SK-N-SH (cell line): ENCODE measurements at regions not wholly inside any gene's neighbourhood (a gene's known extent, or its start where the extent isn't known, plus 50 kb on each side); places are given as distances from the start of the nearest gene placed in this dataset.

Source experiments
- CTCF ChIA-PET: fragments of 300-600, 350-600 bp; formaldehyde crosslinking; extraction: SDS; loops from one replicate; lab custom pipeline; 2021; lab: Yijun Ruan, JAX
- POLR2A ChIA-PET: fragments of 350-600 bp; sonication (Branson Sonifier 250); formaldehyde crosslinking; extraction: SDS; loops from one replicate; lab custom pipeline; 2020; ENCODE audit warnings: antibody characterized with exemption, inconsistent platforms; lab: Yijun Ruan, JAX
- DNase-seq: peaks from one replicate; pipeline ENCODE4 v3.0.0; 2012
- H2AFZ ChIP-seq: fragments of 200-600 bp; sonication (generic); 2 replicates; pipeline ENCODE4 v1.8.1; 2016; ENCODE audit warnings: antibody characterized with exemption, mild to moderate bottlenecking, low read depth
- H3F3A ChIP-seq: fragments of 200-600 bp; sonication (generic); replicated peaks from 2 replicates; pipeline ENCODE3; 2016; ENCODE audit warnings: antibody characterized with exemption, mild to moderate bottlenecking; ENCODE audit not compliant: insufficient read depth
- H3K27ac ChIP-seq, 2 experiments: fragments of 200-500 bp in 1 of 2; fragments of 200-600 bp in 1 of 2; sonication (Bioruptor generic) in 1 of 2; sonication (generic), shearing (Covaris generic) in 1 of 2; 2 replicates each; pipeline versions ENCODE4 v1.5.1 to v1.6.1; 2014 to 2016; ENCODE audit warnings: low read depth in 2 of 2, inconsistent platforms in 1 of 2, low read length in 1 of 2, mild to moderate bottlenecking in 1 of 2, mixed read lengths in 1 of 2
- H3K27me3 ChIP-seq: fragments of 200-600 bp; sonication (generic), shearing (Covaris generic); 2 replicates; pipeline ENCODE4 v1.6.1; 2016; ENCODE audit warnings: mixed run types; ENCODE audit not compliant: insufficient read depth
- H3K36me3 ChIP-seq, 2 experiments: fragments of 200-500 bp in 1 of 2; fragments of 200-600 bp in 1 of 2; sonication (Bioruptor generic) in 1 of 2; sonication (generic) in 1 of 2; replicated peaks in 1 of 2; 2 replicates each; pipeline versions ENCODE3 to v1.5.1; 2014 to 2016; ENCODE audit warnings: low read length in 1 of 2, mild to moderate bottlenecking in 1 of 2; ENCODE audit not compliant: insufficient read depth in 2 of 2, control insufficient read depth in 1 of 2
- H3K4me1 ChIP-seq, 2 experiments: fragments of 200-500 bp in 1 of 2; fragments of 200-600 bp in 1 of 2; sonication (Bioruptor generic) in 1 of 2; sonication (generic), shearing (Covaris generic) in 1 of 2; 2 replicates each; pipeline versions ENCODE4 v1.5.1 to v1.6.1; 2014 to 2016; ENCODE audit warnings: low read depth in 1 of 2, low read length in 1 of 2, mixed run types in 1 of 2; ENCODE audit not compliant: insufficient read depth in 2 of 2, control insufficient read depth in 1 of 2
- H3K4me2 ChIP-seq: fragments of 200-600 bp; sonication (generic), shearing (Covaris generic); 2 replicates; pipeline ENCODE4 v1.6.1; 2017; ENCODE audit warnings: mixed run types
- H3K4me3 ChIP-seq, 2 experiments: fragments of 200-500 bp in 1 of 2; fragments of 200-600 bp in 1 of 2; sonication (Bioruptor generic) in 1 of 2; sonication (generic), shearing (Covaris generic) in 1 of 2; 2 replicates each; pipeline versions ENCODE4 v1.5.1 to v1.8.1; 2014 to 2016; ENCODE audit warnings: low read depth in 2 of 2, inconsistent platforms in 1 of 2, low read length in 1 of 2, mild to moderate bottlenecking in 1 of 2, mixed read lengths in 1 of 2, moderate library complexity in 1 of 2
- H3K79me2 ChIP-seq: fragments of 200-600 bp; sonication (generic); 2 replicates; pipeline ENCODE4 v1.8.1; 2017; ENCODE audit warnings: mild to moderate bottlenecking; ENCODE audit not compliant: insufficient read depth
- H3K9ac ChIP-seq: fragments of 200-600 bp; sonication (generic); 2 replicates; pipeline ENCODE4 v1.6.1; 2017; ENCODE audit warnings: mixed run types
- H3K9me2 ChIP-seq: fragments of 200-600 bp; sonication (generic); 2 replicates; pipeline ENCODE4 v1.6.1; 2017; ENCODE audit warnings: mixed run types
- H3K9me3 ChIP-seq: fragments of 200-600 bp; sonication (generic); 2 replicates; pipeline ENCODE4 v1.6.1; 2017; ENCODE audit warnings: mixed run types, mild to moderate bottlenecking, moderate library complexity
- H4K20me1 ChIP-seq: fragments of 200-600 bp; sonication (generic); 2 replicates; pipeline ENCODE4 v1.6.1; 2017; ENCODE audit warnings: mild to moderate bottlenecking, mixed run types; ENCODE audit not compliant: insufficient read depth
- CHD2 ChIP-seq: fragments of 150-350 bp; IDR thresholded peaks from 2 replicates; pipeline ENCODE4 v1.6.1; 2018; ENCODE audit warnings: low read length; ENCODE audit not compliant: partially characterized antibody
- ELF1 ChIP-seq: IDR thresholded peaks from 2 replicates; pipeline ENCODE4 v1.4.0; 2012
- EP300 ChIP-seq, 2 experiments: IDR thresholded peaks; 2 replicates each; pipeline versions ENCODE4 v1.4.0 to v1.6.1; 2012; ENCODE audit warnings: borderline replicate concordance in 1 of 2, low read depth in 1 of 2, low read length in 1 of 2
- EZH2phosphoT487 ChIP-seq: fragments of 200-600 bp; sonication (generic); IDR thresholded peaks from 2 replicates; pipeline ENCODE4 v1.6.1; 2017; ENCODE audit warnings: low read depth, mixed run types, mild to moderate bottlenecking, antibody characterized with exemption, moderate library complexity, borderline replicate concordance
- FOXJ3 ChIP-seq: sonication (generic); formaldehyde crosslinking; IDR thresholded peaks from 2 replicates; pipeline ENCODE4 v1.5.1; 2020; ENCODE audit warnings: mild to moderate bottlenecking, missing genetic modification reagents
- JUND ChIP-seq: IDR thresholded peaks from 2 replicates; pipeline ENCODE4 v1.4.0; 2012
- MEF2A ChIP-seq: IDR thresholded peaks from 2 replicates; pipeline ENCODE4 v1.4.0; 2012; ENCODE audit warnings: low read depth, borderline replicate concordance
- POLR2AphosphoS5 ChIP-seq: IDR thresholded peaks from 2 replicates; pipeline ENCODE4 v1.6.1; 2012; ENCODE audit warnings: low read depth, low read length
- RAD21 ChIP-seq: IDR thresholded peaks from 2 replicates; pipeline ENCODE4 v1.6.1; 2012; ENCODE audit warnings: mild to moderate bottlenecking, low read length
- RCOR1 ChIP-seq: fragments of 150-350 bp; IDR thresholded peaks from 2 replicates; pipeline ENCODE4 v1.6.1; 2017; ENCODE audit warnings: antibody characterized with exemption, low read length
- RFX5 ChIP-seq: IDR thresholded peaks from 2 replicates; pipeline ENCODE4 v1.6.1; 2012; ENCODE audit warnings: mild to moderate bottlenecking, improper control_type of control experiment, low read length
- SIN3A ChIP-seq: IDR thresholded peaks from 2 replicates; pipeline ENCODE4 v1.6.1; 2012; ENCODE audit warnings: low read depth, mild to moderate bottlenecking, low read length, moderate library complexity, borderline replicate concordance
- SMC3 ChIP-seq: IDR thresholded peaks from 2 replicates; pipeline ENCODE4 v1.6.1; 2012; ENCODE audit warnings: low read depth, low read length, improper control_type of control experiment
- TAF1 ChIP-seq: IDR thresholded peaks from 2 replicates; pipeline ENCODE4 v1.6.1; 2012; ENCODE audit warnings: low read depth, mild to moderate bottlenecking, low read length, moderate library complexity, borderline replicate concordance
- TCF12 ChIP-seq: IDR thresholded peaks from 2 replicates; pipeline ENCODE4 v1.4.0; 2012
- TEAD4 ChIP-seq: IDR thresholded peaks from 2 replicates; pipeline ENCODE4 v1.4.0; 2012; ENCODE audit warnings: mild to moderate bottlenecking, borderline replicate concordance; ENCODE audit not compliant: insufficient read depth
- YY1 ChIP-seq: IDR thresholded peaks from 2 replicates; pipeline ENCODE4 v1.4.0; 2012; ENCODE audit warnings: low read depth, mild to moderate bottlenecking
- WGBS: methylation state at CpG from one replicate; pipeline ENCODE4 v1.1.6; 2017; ENCODE audit warnings: low lambda C conversion rate; 5-methylcytosine and 5-hydroxymethylcytosine counted together
- TF ChIP-seq, protein P1 (sequence below): IDR thresholded peaks from 2 replicates; pipeline ENCODE4 v1.4.0; 2012; ENCODE audit warnings: low read depth, borderline replicate concordance
- TF ChIP-seq, protein P2 (sequence below): IDR thresholded peaks from 2 replicates; pipeline ENCODE4 v1.4.0; 2012; ENCODE audit warnings: low read depth
- TF ChIP-seq, protein P3 (sequence below): fragments of 200-600 bp; sonication (generic); IDR thresholded peaks from 2 replicates; pipeline ENCODE4 v1.6.1; 2017; ENCODE audit warnings: antibody characterized with exemption, mild to moderate bottlenecking, moderate library complexity
- TF ChIP-seq, protein P4 (sequence below): IDR thresholded peaks from 2 replicates; pipeline ENCODE4 v1.6.1; 2012; ENCODE audit warnings: mild to moderate bottlenecking, low read depth, low read length, moderate library complexity
- TF ChIP-seq, protein P5 (sequence below): fragments of 150-350 bp; IDR thresholded peaks from 2 replicates; pipeline ENCODE4 v1.6.1; 2017; ENCODE audit warnings: antibody characterized with exemption, low read length, low read depth, borderline replicate concordance
- TF ChIP-seq, protein P6 (sequence below): fragments of 150-350 bp; IDR thresholded peaks from 2 replicates; pipeline ENCODE4 v1.6.1; 2016; ENCODE audit warnings: mild to moderate bottlenecking, low read depth, low read length
- TF ChIP-seq, protein P7 (sequence below): IDR thresholded peaks from 2 replicates; pipeline ENCODE4 v1.4.0; 2012; ENCODE audit warnings: low read depth, borderline replicate concordance

DNA sequence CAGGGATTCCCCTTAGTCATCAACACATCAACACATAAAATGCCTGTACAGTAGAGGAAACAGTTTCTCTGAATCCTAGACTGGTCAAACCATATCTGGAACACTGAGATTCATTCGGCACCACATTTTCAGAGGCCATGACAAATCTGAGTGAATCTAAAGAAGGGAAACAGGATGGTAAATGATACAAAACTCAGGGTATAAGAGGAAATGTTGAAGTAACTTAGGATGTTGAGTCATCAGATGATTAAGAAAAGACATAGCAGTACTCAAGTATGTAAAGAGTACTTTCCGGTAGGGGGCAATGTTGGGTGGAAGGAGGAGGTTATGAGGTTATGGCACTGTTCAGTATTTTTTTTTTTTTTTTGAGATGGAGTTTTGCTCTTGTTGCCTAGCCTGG, 358.5 kb upstream of the PMFBP1 start:
- H3K79me2 ChIP-seq: no peaks in the 10 kb centered on the region
- H3K4me2 ChIP-seq: no peak overlapping the region
- H3F3A ChIP-seq: peaks cover 8% of the 10 kb centered on the region
- H3K9me2 ChIP-seq: no peaks in the 10 kb centered on the region
- no peaks in the 10 kb centered on the region for H3K36me3 ChIP-seq
- no peak for DNase-seq
- no peaks in the 10 kb centered on the region for H3K9me3 ChIP-seq
- peak overlapping the region; percentile 47; the same call in 1 of the 2 replicates for H2AFZ ChIP-seq
- WGBS: 60% methylated on average over 2 of the region's 2 CpGs
- H3K27ac ChIP-seq: peak overlapping the region in 1 of 2 experiments; percentile 60; a peak in 2 of 4 replicates
- no peaks in the 10 kb centered on the region for H3K4me1 ChIP-seq
- H3K4me3 ChIP-seq: no peak overlapping the region
- H4K20me1 ChIP-seq: no peaks in the 10 kb centered on the region
- ChIA-PET CTCF (no interaction called here), POLR2A (no interaction called here)
- H3K9ac ChIP-seq: 0 out of 2 replicates have a peak overlapping the region, but pooled peaks have one; percentile 28
- H3K27me3 ChIP-seq: no peaks in the 10 kb centered on the region
- TF ChIP-seq, protein P1, sequence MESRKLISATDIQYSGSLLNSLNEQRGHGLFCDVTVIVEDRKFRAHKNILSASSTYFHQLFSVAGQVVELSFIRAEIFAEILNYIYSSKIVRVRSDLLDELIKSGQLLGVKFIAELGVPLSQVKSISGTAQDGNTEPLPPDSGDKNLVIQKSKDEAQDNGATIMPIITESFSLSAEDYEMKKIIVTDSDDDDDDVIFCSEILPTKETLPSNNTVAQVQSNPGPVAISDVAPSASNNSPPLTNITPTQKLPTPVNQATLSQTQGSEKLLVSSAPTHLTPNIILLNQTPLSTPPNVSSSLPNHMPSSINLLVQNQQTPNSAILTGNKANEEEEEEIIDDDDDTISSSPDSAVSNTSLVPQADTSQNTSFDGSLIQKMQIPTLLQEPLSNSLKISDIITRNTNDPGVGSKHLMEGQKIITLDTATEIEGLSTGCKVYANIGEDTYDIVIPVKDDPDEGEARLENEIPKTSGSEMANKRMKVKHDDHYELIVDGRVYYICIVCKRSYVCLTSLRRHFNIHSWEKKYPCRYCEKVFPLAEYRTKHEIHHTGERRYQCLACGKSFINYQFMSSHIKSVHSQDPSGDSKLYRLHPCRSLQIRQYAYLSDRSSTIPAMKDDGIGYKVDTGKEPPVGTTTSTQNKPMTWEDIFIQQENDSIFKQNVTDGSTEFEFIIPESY: no peak
- no peak for TF ChIP-seq MEF2A
- TF ChIP-seq TCF12: no peak
- no peak for TF ChIP-seq CHD2
- no peak for TF ChIP-seq EP300 (IDR thresholded peaks at IDR 0.05; ENCODE audit: borderline replicate concordance in 1 of 2, low read depth in 1 of 2, low read length in 1 of 2)
- TF ChIP-seq, protein P2, sequence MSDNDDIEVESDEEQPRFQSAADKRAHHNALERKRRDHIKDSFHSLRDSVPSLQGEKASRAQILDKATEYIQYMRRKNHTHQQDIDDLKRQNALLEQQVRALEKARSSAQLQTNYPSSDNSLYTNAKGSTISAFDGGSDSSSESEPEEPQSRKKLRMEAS: no peak
- TF ChIP-seq TAF1: no peak
- TF ChIP-seq, protein P3, sequence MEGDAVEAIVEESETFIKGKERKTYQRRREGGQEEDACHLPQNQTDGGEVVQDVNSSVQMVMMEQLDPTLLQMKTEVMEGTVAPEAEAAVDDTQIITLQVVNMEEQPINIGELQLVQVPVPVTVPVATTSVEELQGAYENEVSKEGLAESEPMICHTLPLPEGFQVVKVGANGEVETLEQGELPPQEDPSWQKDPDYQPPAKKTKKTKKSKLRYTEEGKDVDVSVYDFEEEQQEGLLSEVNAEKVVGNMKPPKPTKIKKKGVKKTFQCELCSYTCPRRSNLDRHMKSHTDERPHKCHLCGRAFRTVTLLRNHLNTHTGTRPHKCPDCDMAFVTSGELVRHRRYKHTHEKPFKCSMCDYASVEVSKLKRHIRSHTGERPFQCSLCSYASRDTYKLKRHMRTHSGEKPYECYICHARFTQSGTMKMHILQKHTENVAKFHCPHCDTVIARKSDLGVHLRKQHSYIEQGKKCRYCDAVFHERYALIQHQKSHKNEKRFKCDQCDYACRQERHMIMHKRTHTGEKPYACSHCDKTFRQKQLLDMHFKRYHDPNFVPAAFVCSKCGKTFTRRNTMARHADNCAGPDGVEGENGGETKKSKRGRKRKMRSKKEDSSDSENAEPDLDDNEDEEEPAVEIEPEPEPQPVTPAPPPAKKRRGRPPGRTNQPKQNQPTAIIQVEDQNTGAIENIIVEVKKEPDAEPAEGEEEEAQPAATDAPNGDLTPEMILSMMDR: peak; percentile 56
- no peak for TF ChIP-seq RFX5
- TF ChIP-seq JUND: peak; percentile 36; the same call in 1 of the 2 replicates
- TF ChIP-seq TEAD4: no peak
- TF ChIP-seq, protein P4, sequence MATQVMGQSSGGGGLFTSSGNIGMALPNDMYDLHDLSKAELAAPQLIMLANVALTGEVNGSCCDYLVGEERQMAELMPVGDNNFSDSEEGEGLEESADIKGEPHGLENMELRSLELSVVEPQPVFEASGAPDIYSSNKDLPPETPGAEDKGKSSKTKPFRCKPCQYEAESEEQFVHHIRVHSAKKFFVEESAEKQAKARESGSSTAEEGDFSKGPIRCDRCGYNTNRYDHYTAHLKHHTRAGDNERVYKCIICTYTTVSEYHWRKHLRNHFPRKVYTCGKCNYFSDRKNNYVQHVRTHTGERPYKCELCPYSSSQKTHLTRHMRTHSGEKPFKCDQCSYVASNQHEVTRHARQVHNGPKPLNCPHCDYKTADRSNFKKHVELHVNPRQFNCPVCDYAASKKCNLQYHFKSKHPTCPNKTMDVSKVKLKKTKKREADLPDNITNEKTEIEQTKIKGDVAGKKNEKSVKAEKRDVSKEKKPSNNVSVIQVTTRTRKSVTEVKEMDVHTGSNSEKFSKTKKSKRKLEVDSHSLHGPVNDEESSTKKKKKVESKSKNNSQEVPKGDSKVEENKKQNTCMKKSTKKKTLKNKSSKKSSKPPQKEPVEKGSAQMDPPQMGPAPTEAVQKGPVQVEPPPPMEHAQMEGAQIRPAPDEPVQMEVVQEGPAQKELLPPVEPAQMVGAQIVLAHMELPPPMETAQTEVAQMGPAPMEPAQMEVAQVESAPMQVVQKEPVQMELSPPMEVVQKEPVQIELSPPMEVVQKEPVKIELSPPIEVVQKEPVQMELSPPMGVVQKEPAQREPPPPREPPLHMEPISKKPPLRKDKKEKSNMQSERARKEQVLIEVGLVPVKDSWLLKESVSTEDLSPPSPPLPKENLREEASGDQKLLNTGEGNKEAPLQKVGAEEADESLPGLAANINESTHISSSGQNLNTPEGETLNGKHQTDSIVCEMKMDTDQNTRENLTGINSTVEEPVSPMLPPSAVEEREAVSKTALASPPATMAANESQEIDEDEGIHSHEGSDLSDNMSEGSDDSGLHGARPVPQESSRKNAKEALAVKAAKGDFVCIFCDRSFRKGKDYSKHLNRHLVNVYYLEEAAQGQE: no peak
- TF ChIP-seq, protein P5, sequence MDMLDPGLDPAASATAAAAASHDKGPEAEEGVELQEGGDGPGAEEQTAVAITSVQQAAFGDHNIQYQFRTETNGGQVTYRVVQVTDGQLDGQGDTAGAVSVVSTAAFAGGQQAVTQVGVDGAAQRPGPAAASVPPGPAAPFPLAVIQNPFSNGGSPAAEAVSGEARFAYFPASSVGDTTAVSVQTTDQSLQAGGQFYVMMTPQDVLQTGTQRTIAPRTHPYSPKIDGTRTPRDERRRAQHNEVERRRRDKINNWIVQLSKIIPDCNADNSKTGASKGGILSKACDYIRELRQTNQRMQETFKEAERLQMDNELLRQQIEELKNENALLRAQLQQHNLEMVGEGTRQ: no peak
- TF ChIP-seq YY1: no peak
- TF ChIP-seq, protein P6, sequence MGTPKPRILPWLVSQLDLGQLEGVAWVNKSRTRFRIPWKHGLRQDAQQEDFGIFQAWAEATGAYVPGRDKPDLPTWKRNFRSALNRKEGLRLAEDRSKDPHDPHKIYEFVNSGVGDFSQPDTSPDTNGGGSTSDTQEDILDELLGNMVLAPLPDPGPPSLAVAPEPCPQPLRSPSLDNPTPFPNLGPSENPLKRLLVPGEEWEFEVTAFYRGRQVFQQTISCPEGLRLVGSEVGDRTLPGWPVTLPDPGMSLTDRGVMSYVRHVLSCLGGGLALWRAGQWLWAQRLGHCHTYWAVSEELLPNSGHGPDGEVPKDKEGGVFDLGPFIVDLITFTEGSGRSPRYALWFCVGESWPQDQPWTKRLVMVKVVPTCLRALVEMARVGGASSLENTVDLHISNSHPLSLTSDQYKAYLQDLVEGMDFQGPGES: no peak
- no peak for TF ChIP-seq SIN3A
- no peak for TF ChIP-seq ELF1
- no peak for TF ChIP-seq FOXJ3 (CRISPR knock-in tag)
- TF ChIP-seq POLR2AphosphoS5: no peak
- no peak for TF ChIP-seq RCOR1
- TF ChIP-seq, protein P7, sequence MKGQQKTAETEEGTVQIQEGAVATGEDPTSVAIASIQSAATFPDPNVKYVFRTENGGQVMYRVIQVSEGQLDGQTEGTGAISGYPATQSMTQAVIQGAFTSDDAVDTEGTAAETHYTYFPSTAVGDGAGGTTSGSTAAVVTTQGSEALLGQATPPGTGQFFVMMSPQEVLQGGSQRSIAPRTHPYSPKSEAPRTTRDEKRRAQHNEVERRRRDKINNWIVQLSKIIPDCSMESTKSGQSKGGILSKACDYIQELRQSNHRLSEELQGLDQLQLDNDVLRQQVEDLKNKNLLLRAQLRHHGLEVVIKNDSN: no peak
- 0 out of 2 replicates have a peak, but pooled peaks have one; percentile 21 for TF ChIP-seq RAD21
- TF ChIP-seq SMC3: peak; percentile 25
- TF ChIP-seq EZH2phosphoT487: no peak
